Erythroblast (primary cell): ENCODE measurements at regions not wholly inside any gene's neighbourhood (a gene's known extent, or its start where the extent isn't known, plus 50 kb on each side); places are given as distances from the start of the nearest gene placed in this dataset.

Experiments
- DNase-seq, 2 experiments: peaks; one replicate each; lab custom pipeline; 2025; lab: John Stamatoyannopoulos, UW
- GATA1 ChIP-seq: IDR thresholded peaks from 2 replicates; pipeline ENCODE4 v1.6.1; 2011; ENCODE audit warnings: low read depth, mild to moderate bottlenecking, control low read depth, low read length, moderate library complexity
- POLR2A ChIP-seq: IDR thresholded peaks from 2 replicates; pipeline ENCODE4 v1.6.1; 2011; ENCODE audit warnings: mild to moderate bottlenecking, low read length

GRCh38 chr2:2563309-2563860, 232.3 kb upstream of the MYT1L start:
- no peak for DNase-seq
- TF ChIP-seq POLR2A (no peak), GATA1 (no peak)

GRCh38 chr2:2562867-2563266, 231.8 kb upstream of the MYT1L start:
- DNase-seq = no peak
- TF ChIP-seq GATA1 (no peak), POLR2A (no peak)

- TF ChIP-seq GATA1 (no peak), POLR2A (no peak)
- no peak for DNase-seq
These were observed 230.4 kb upstream of the MYT1L start for GRCh38 chr2:2561346-2562095.

GRCh38 chr2:2560374-2561015, 229.4 kb upstream of the MYT1L start:
- no peak for DNase-seq

GRCh38 chr2:2558476-2558875, 227.4 kb upstream of the MYT1L start:
- no peak for DNase-seq
- TF ChIP-seq GATA1 (no peak), POLR2A (no peak)

More at GRCh38 chr2:2560374-2561015, 229.4 kb upstream of the MYT1L start:
- no peak for TF ChIP-seq GATA1
- no peak for TF ChIP-seq POLR2A

GRCh38 chr2:2557475-2557874, 226.4 kb upstream of the MYT1L start:
- no peak for DNase-seq
- no peak for TF ChIP-seq GATA1
- no peak for TF ChIP-seq POLR2A

- no peak for TF ChIP-seq POLR2A
- no peak for TF ChIP-seq GATA1
- no peak for DNase-seq
These were observed 219.8 kb upstream of the MYT1L start for GRCh38 chr2:2550856-2551255.

- DNase-seq = no peak
- TF ChIP-seq GATA1 = no peak
- TF ChIP-seq POLR2A = no peak
These were observed 216.8 kb upstream of the MYT1L start for GRCh38 chr2:2547911-2548310.

- DNase-seq = no peak
- TF ChIP-seq POLR2A (no peak), GATA1 (no peak)
These were observed 216.4 kb upstream of the MYT1L start for GRCh38 chr2:2547451-2547850.

GRCh38 chr2:2546046-2546445, 215.0 kb upstream of the MYT1L start:
- TF ChIP-seq GATA1 (no peak), POLR2A (no peak)
- no peak for DNase-seq

- no peak for TF ChIP-seq GATA1
- no peak for TF ChIP-seq POLR2A
- DNase-seq = no peak
These were observed 212.0 kb upstream of the MYT1L start for GRCh38 chr2:2542966-2543611.

- TF ChIP-seq GATA1 = no peak
- TF ChIP-seq POLR2A = no peak
These were observed 211.2 kb upstream of the MYT1L start for GRCh38 chr2:2542316-2542715.

GRCh38 chr2:2540406-2540805, 209.3 kb upstream of the MYT1L start:
- DNase-seq = no peak
- no peak for TF ChIP-seq POLR2A
- no peak for TF ChIP-seq GATA1

More at GRCh38 chr2:2542316-2542715, 211.2 kb upstream of the MYT1L start:
- DNase-seq = no peak
